Endothelial cell of umbilical vein (primary cell): ENCODE measurements at regions not wholly inside any gene's neighbourhood (a gene's known extent, or its start where the extent isn't known, plus 50 kb on each side); places are given as distances from the start of the nearest gene placed in this dataset.

Experiments
- BruUV-seq: library from RNA; stranded (reverse); fragments of 400-500 nt; replicated peaks from 2 replicates; lab custom pipeline; 2021; lab: Mats Ljungman, UMichigan
- CTCF ChIA-PET: fragments of 300-600, 350-600 bp; sonication (Branson Sonifier 250); formaldehyde crosslinking; loops from one replicate; lab custom pipeline; 2021; ENCODE audit warnings: antibody characterized with exemption, inconsistent platforms; lab: Charles Lee
- POLR2A ChIA-PET: fragments of 300-600, 350-600 bp; sonication (Branson Sonifier 250); formaldehyde crosslinking; loops from one replicate; lab custom pipeline; 2021; ENCODE audit warnings: antibody characterized with exemption, inconsistent platforms; lab: Charles Lee
- DNase-seq: peaks from one replicate; pipeline ENCODE4 v3.0.0-alpha.2; 2011; ENCODE audit warnings: low read depth, low spot score
- FAIRE-seq: peaks from 2 replicates; lab custom pipeline; 2011; peaks lifted over from hg19 to GRCh38; lab: Jason Lieb, UNC
- H2AFZ ChIP-seq: 2 replicates; pipeline ENCODE4 v1.6.0; 2012; ENCODE audit warnings: low read depth, low read length, control low read depth, inconsistent platforms
- H3K27ac ChIP-seq: 2 replicates; pipeline ENCODE4 v1.5.1; 2011; ENCODE audit warnings: low read depth, mild to moderate bottlenecking, control low read depth, low read length, moderate library complexity; ENCODE audit not compliant: insufficient read depth
- H3K27me3 ChIP-seq, 2 experiments: 2 replicates each; pipeline versions ENCODE4 v1.6.0 to v1.6.1; 2011; ENCODE audit warnings: low read length in 2 of 2, mixed read lengths in 1 of 2; ENCODE audit not compliant: control insufficient read depth in 2 of 2, insufficient read depth in 2 of 2
- H3K36me3 ChIP-seq, 2 experiments: 2 replicates in 1 of 2; 3 replicates in 1 of 2; pipeline ENCODE4 v1.5.1; 2011; ENCODE audit warnings: low read length in 2 of 2, mild to moderate bottlenecking in 1 of 2, moderate library complexity in 1 of 2; ENCODE audit not compliant: control insufficient read depth in 2 of 2, insufficient read depth in 2 of 2; ENCODE audit errors: extremely low read depth in 1 of 2
- H3K4me1 ChIP-seq: 3 replicates; pipeline ENCODE4 v1.5.1; 2011; ENCODE audit warnings: mild to moderate bottlenecking, low read length; ENCODE audit not compliant: control insufficient read depth, insufficient read depth; ENCODE audit errors: extremely low read depth
- H3K4me2 ChIP-seq: 2 replicates; pipeline ENCODE4 v1.6.1; 2011; ENCODE audit warnings: low read length, control low read depth, mixed read lengths; ENCODE audit not compliant: insufficient read depth
- H3K4me3 ChIP-seq, 3 experiments: fragments of 200-600 bp in 1 of 3; sonication (generic), shearing (Covaris generic) in 1 of 3; replicated peaks in 1 of 3; 2 replicates each; pipeline ENCODE4 v1.5.1; 2011 to 2016; ENCODE audit warnings: control low read depth in 3 of 3, low read length in 3 of 3, mild to moderate bottlenecking in 2 of 3, inconsistent platforms in 1 of 3, low read depth in 1 of 3, moderate library complexity in 1 of 3; ENCODE audit not compliant: insufficient read depth in 1 of 3
- H3K79me2 ChIP-seq: 2 replicates; pipeline ENCODE4 v1.6.0; 2012; ENCODE audit warnings: low read length, inconsistent platforms; ENCODE audit not compliant: control insufficient read depth, insufficient read depth
- H3K9ac ChIP-seq: replicated peaks from 2 replicates; pipeline ENCODE3; 2011; ENCODE audit warnings: low read length, control low read depth; ENCODE audit not compliant: insufficient read depth; ENCODE audit errors: extremely low read depth
- H3K9me1 ChIP-seq: replicated peaks from 3 replicates; pipeline ENCODE4 v1.6.0; 2011; ENCODE audit warnings: mild to moderate bottlenecking, low read length; ENCODE audit not compliant: control insufficient read depth, insufficient read depth; ENCODE audit errors: extremely low read depth
- H3K9me3 ChIP-seq: replicated peaks from 2 replicates; pipeline ENCODE4 v1.5.1; 2012; ENCODE audit warnings: low read length, inconsistent platforms; ENCODE audit not compliant: control insufficient read depth, insufficient read depth
- H4K20me1 ChIP-seq: replicated peaks from 2 replicates; pipeline ENCODE3; 2011; ENCODE audit warnings: mild to moderate bottlenecking, low read length; ENCODE audit not compliant: control insufficient read depth, insufficient read depth; ENCODE audit errors: extremely low read depth
- CTCF ChIP-seq, 2 donors: IDR thresholded peaks; 1 replicate in 1 of 2; 2 replicates in 1 of 2; pipeline ENCODE4 v1.5.1; 2011; ENCODE audit warnings: low read length in 2 of 2, mild to moderate bottlenecking in 2 of 2, moderate library complexity in 2 of 2, control low read depth in 1 of 2, inconsistent platforms in 1 of 2, low read depth in 1 of 2; ENCODE audit not compliant: insufficient read depth in 1 of 2; ENCODE audit errors: extremely low read depth in 1 of 2
- EZH2 ChIP-seq: IDR thresholded peaks from 2 replicates; pipeline ENCODE4 v1.6.1; 2012; ENCODE audit warnings: borderline replicate concordance, low read depth, mild to moderate bottlenecking, moderate library complexity, low read length, inconsistent platforms; ENCODE audit not compliant: severe bottlenecking
- FOS ChIP-seq: IDR thresholded peaks from 2 replicates; pipeline ENCODE4 v1.6.1; 2011; ENCODE audit warnings: mild to moderate bottlenecking, low read length, moderate library complexity, borderline replicate concordance; ENCODE audit not compliant: insufficient read depth
- GATA2 ChIP-seq: IDR thresholded peaks from 2 replicates; pipeline ENCODE4 v1.7.0; 2011; ENCODE audit warnings: low read depth, mild to moderate bottlenecking, moderate library complexity, mixed read lengths, low read length; ENCODE audit not compliant: insufficient read length, insufficient read depth
- JUN ChIP-seq: IDR thresholded peaks from 2 replicates; pipeline ENCODE4 v1.6.1; 2011; ENCODE audit warnings: borderline replicate concordance, low read depth; ENCODE audit not compliant: insufficient read length, insufficient read depth
- MYC ChIP-seq: IDR thresholded peaks from one replicate; pipeline ENCODE4 v1.6.1; 2011; ENCODE audit warnings: mild to moderate bottlenecking, low read depth, low read length
- POLR2A ChIP-seq: IDR thresholded peaks from 2 replicates; pipeline ENCODE4 v1.6.1; 2012; ENCODE audit warnings: low read depth, mild to moderate bottlenecking, control low read depth, low read length
- POLR2AphosphoS5 ChIP-seq: IDR thresholded peaks from 2 replicates; pipeline ENCODE4 v1.6.1; 2012; ENCODE audit warnings: low read depth, mild to moderate bottlenecking, control low read depth, low read length, moderate library complexity; ENCODE audit not compliant: insufficient read depth
- dilution Hi-C: fragments of 300-500 bp; cut with MboI; formaldehyde crosslinking; loops from one replicate; pipeline ENCODE4 v1.15.0; 2019; ENCODE audit warnings: low sequenced_read_pairs; ENCODE audit not compliant: extremely low pct_ligation_motif_present
- intact Hi-C: fragments of 100-400 bp; cut with micrococcal nuclease; formaldehyde crosslinking; loops from one replicate; pipeline ENCODE4 v1.10.0; 2022
- TF ChIP-seq, protein P1 (sequence below): IDR thresholded peaks from 2 replicates; pipeline ENCODE4 v1.6.1; 2011; ENCODE audit not compliant: insufficient read depth, insufficient read length

DNA sequence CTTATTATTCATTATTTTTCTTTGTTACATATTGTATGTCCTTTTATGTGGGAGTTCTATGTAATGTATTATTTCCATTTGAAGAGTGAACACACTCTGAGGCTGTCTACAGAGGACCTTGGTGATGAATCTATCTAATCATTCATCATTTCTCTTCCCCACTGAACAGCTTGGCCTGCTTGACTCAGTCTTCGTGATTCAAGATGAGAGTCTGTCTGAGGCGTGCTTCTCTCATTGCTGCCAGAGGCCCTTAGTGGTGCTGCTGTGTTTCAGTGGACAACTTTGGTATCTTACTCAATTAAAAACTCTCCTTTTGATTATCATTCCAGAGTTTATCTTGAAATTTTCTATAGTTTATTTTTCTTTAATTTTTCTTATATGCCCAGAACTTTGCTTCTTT lies 318.1 kb upstream of the DAB2 start:
- Histone ChIP-seq H3K36me3 (no peaks in the 10 kb centered on the region), H3K27ac (no peak overlapping the region), H3K27me3 (no peaks in the 10 kb centered on the region), H3K9me1 (no peaks in the 10 kb centered on the region), H4K20me1 (no peaks in the 10 kb centered on the region), H2AFZ (no peak overlapping the region), H3K9me3 (no peaks in the 10 kb centered on the region), H3K4me2 (no peak overlapping the region), H3K4me3 (no peak overlapping the region), H3K79me2 (no peaks in the 10 kb centered on the region), H3K4me1 (no peaks in the 10 kb centered on the region), H3K9ac (no peak overlapping the region)
- no peak for TF ChIP-seq POLR2A
- TF ChIP-seq JUN = no peak
- no peak for TF ChIP-seq MYC
- TF ChIP-seq GATA2 = no peak
- TF ChIP-seq POLR2AphosphoS5 = no peak
- TF ChIP-seq FOS = no peak
- TF ChIP-seq, protein P1, sequence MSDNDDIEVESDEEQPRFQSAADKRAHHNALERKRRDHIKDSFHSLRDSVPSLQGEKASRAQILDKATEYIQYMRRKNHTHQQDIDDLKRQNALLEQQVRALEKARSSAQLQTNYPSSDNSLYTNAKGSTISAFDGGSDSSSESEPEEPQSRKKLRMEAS = no peak
- TF ChIP-seq CTCF (IDR thresholded peaks at IDR 0.05; ENCODE audit: extremely low read depth in 1 of 2, insufficient read depth in 1 of 2, low read depth in 1 of 2, low read length in 2 of 2) = no peak
- no peak for TF ChIP-seq EZH2
- no peak for FAIRE-seq
- dilution Hi-C loops = no loop called here
- no peak for DNase-seq
- POLR2A ChIA-PET = no interaction called here
- BruUV-seq = no TSS peak
- intact Hi-C loops = no loop called here
- CTCF ChIA-PET = interaction anchor here (0.8 kb wide), 1 partner anchor 189 kb away, joined by 3 read pairs; no protein-coding TSS in a partner anchor
